Panc1 (cell line): ENCODE measurements at regions not wholly inside any gene's neighbourhood (a gene's known extent, or its start where the extent isn't known, plus 50 kb on each side); places are given as distances from the start of the nearest gene placed in this dataset.

Source experiments
- ATAC-seq: fragments of 200-7000 bp; cut with Tn5 transposase; 2 replicates; pipeline ENCODE4 v1.9.1; 2020; ENCODE audit warnings: mild to moderate bottlenecking, moderate library complexity
- BruUV-seq: library from RNA; stranded (reverse); fragments of 400-500 nt; replicated peaks from 2 replicates; lab custom pipeline; 2021; lab: Mats Ljungman, UMichigan
- CTCF ChIA-PET: fragments of 300-600 bp; sonication (Branson Sonifier 250); formaldehyde crosslinking; loops from one replicate; lab custom pipeline; 2022; ENCODE audit warnings: antibody characterized with exemption; lab: Charles Lee
- POLR2A ChIA-PET: fragments of 300-600 bp; sonication (Branson Sonifier 250); formaldehyde crosslinking; loops from one replicate; lab custom pipeline; 2022; ENCODE audit warnings: antibody characterized with exemption; lab: Charles Lee
- DNase-seq: peaks from one replicate; pipeline ENCODE4 v3.0.0-alpha.2; 2010; ENCODE audit warnings: low read depth, low spot score
- H3K27ac ChIP-seq: 2 replicates; pipeline ENCODE4 v1.5.1; 2011; ENCODE audit warnings: mild to moderate bottlenecking, low read length, inconsistent platforms
- H3K27me3 ChIP-seq: fragments of 200-500 bp; sonication (Bioruptor generic); 2 replicates; pipeline ENCODE4 v1.6.0; 2014; ENCODE audit warnings: low read length, inconsistent platforms; ENCODE audit not compliant: control insufficient read depth, insufficient read depth
- H3K36me3 ChIP-seq: fragments of 200-500 bp; sonication (Bioruptor generic); 2 replicates; pipeline ENCODE4 v1.5.1; 2014; ENCODE audit warnings: inconsistent platforms, mild to moderate bottlenecking, low read length, moderate library complexity; ENCODE audit not compliant: control insufficient read depth, insufficient read depth
- H3K4me1 ChIP-seq: 2 replicates; pipeline ENCODE4 v1.5.1; 2011; ENCODE audit warnings: inconsistent platforms, mild to moderate bottlenecking, low read length, moderate library complexity; ENCODE audit not compliant: control insufficient read depth, insufficient read depth
- H3K4me3 ChIP-seq, 2 experiments: 2 replicates each; pipeline ENCODE4 v1.5.1; 2011 to 2012; ENCODE audit warnings: low read depth in 2 of 2, low read length in 2 of 2, mild to moderate bottlenecking in 2 of 2, inconsistent platforms in 1 of 2, moderate library complexity in 1 of 2
- H3K9me3 ChIP-seq: fragments of 200-500 bp; sonication (Bioruptor generic); 2 replicates; pipeline ENCODE4 v1.5.1; 2014; ENCODE audit warnings: low read depth, mild to moderate bottlenecking, inconsistent platforms, low read length, moderate library complexity; ENCODE audit not compliant: control insufficient read depth, insufficient read depth
- POLR2AphosphoS5 ChIP-seq: IDR thresholded peaks from 2 replicates; pipeline ENCODE4 v1.6.1; 2012; ENCODE audit warnings: mild to moderate bottlenecking, low read depth, low read length, moderate library complexity
- SIN3A ChIP-seq: IDR thresholded peaks from 2 replicates; pipeline ENCODE4 v1.6.1; 2012; ENCODE audit warnings: low read depth, mild to moderate bottlenecking, low read length, moderate library complexity, borderline replicate concordance; ENCODE audit not compliant: insufficient read depth
- TCF7L2 ChIP-seq: IDR thresholded peaks from 2 replicates; pipeline ENCODE4 v1.6.1; 2011; ENCODE audit warnings: mild to moderate bottlenecking, low read depth, low read length, inconsistent platforms
- in situ Hi-C: cut with HindIII; loops from 2 replicates; pipeline ENCODE4 v1.10.0; 2016; ENCODE audit warnings: low sequenced_read_pairs, low pct_unique_long_range_greater_than_20kb
- intact Hi-C: fragments of 100-400 bp; cut with micrococcal nuclease; formaldehyde crosslinking; loops from one replicate; pipeline ENCODE4 v1.10.0; 2022; ENCODE audit not compliant: unreplicated experiment
- TF ChIP-seq, protein P1 (sequence below): fragments of 450-650 bp; IDR thresholded peaks from 2 replicates; pipeline ENCODE4 v1.5.1; 2017; ENCODE audit warnings: mild to moderate bottlenecking
- TF ChIP-seq, protein P2 (sequence below), 2 experiments: IDR thresholded peaks; 2 replicates each; pipeline ENCODE4 v1.6.1; 2011 to 2012; ENCODE audit warnings: low read depth in 2 of 2, control low read depth in 1 of 2, low read length in 1 of 2, mild to moderate bottlenecking in 1 of 2, moderate library complexity in 1 of 2; ENCODE audit not compliant: insufficient read depth in 1 of 2

DNA sequence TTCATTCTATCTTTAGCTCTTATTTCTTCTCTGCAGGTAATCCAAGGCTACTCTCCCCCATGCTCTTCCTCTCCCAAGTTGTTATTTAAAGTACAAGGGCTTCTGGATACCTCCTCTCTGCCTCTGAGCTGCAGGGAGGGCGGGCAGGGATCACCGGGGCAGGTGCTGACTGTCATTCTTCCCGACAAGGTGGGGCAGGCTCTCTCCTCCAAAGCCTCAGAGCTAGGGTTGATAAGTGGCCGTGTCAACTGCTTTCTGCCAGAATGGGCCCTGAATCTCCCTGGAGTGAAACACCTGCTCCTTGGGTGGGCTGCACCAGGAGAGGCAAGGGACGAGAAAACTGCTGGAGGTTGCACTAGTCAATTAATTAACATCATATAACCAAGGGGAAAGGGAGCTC, 250.3 kb downstream of the SLC4A3 start:
- BruUV-seq = no TSS peak
- intact Hi-C loops = no loop called here
- Histone ChIP-seq H3K4me3 (no peak overlapping the region), H3K9me3 (no peaks in the 10 kb centered on the region), H3K36me3 (no peaks in the 10 kb centered on the region), H3K27me3 (no peaks in the 10 kb centered on the region), H3K4me1 (no peaks in the 10 kb centered on the region), H3K27ac (no peak overlapping the region)
- no peak for TF ChIP-seq POLR2AphosphoS5
- TF ChIP-seq, protein P1, sequence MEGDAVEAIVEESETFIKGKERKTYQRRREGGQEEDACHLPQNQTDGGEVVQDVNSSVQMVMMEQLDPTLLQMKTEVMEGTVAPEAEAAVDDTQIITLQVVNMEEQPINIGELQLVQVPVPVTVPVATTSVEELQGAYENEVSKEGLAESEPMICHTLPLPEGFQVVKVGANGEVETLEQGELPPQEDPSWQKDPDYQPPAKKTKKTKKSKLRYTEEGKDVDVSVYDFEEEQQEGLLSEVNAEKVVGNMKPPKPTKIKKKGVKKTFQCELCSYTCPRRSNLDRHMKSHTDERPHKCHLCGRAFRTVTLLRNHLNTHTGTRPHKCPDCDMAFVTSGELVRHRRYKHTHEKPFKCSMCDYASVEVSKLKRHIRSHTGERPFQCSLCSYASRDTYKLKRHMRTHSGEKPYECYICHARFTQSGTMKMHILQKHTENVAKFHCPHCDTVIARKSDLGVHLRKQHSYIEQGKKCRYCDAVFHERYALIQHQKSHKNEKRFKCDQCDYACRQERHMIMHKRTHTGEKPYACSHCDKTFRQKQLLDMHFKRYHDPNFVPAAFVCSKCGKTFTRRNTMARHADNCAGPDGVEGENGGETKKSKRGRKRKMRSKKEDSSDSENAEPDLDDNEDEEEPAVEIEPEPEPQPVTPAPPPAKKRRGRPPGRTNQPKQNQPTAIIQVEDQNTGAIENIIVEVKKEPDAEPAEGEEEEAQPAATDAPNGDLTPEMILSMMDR = no peak
- TF ChIP-seq SIN3A = no peak
- TF ChIP-seq TCF7L2 = no peak
- TF ChIP-seq, protein P2, sequence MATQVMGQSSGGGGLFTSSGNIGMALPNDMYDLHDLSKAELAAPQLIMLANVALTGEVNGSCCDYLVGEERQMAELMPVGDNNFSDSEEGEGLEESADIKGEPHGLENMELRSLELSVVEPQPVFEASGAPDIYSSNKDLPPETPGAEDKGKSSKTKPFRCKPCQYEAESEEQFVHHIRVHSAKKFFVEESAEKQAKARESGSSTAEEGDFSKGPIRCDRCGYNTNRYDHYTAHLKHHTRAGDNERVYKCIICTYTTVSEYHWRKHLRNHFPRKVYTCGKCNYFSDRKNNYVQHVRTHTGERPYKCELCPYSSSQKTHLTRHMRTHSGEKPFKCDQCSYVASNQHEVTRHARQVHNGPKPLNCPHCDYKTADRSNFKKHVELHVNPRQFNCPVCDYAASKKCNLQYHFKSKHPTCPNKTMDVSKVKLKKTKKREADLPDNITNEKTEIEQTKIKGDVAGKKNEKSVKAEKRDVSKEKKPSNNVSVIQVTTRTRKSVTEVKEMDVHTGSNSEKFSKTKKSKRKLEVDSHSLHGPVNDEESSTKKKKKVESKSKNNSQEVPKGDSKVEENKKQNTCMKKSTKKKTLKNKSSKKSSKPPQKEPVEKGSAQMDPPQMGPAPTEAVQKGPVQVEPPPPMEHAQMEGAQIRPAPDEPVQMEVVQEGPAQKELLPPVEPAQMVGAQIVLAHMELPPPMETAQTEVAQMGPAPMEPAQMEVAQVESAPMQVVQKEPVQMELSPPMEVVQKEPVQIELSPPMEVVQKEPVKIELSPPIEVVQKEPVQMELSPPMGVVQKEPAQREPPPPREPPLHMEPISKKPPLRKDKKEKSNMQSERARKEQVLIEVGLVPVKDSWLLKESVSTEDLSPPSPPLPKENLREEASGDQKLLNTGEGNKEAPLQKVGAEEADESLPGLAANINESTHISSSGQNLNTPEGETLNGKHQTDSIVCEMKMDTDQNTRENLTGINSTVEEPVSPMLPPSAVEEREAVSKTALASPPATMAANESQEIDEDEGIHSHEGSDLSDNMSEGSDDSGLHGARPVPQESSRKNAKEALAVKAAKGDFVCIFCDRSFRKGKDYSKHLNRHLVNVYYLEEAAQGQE (IDR thresholded peaks at IDR 0.05; ENCODE audit: insufficient read depth in 1 of 2, low read depth in 2 of 2, low read length in 1 of 2) = no peak
- CTCF ChIA-PET = no interaction called here
- in situ Hi-C loops = no loop called here
- POLR2A ChIA-PET = no interaction called here
- no peak for ATAC-seq
- DNase-seq = no peak

DNA sequence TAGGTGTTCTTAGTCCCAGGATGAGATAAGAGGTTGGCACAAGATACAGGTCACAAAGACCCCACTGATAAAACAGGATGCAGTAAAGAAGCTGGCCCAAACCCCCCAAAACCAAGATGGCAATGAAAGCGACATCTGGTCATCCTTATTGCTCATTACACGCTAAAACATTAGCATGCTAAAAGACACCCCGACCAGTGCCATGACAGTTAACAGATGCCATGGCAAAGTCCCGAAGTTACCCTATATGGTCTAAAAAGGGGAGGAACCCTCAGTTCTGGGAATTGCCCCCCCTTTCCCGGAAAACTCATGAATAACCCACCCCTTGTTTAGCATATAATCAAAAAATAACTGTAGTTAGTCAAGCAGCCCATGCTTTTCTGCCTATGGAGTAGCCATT, 251.1 kb downstream of the SLC4A3 start:
- CTCF ChIA-PET = no interaction called here
- H3K36me3 ChIP-seq = no peaks in the 10 kb centered on the region
- no peaks in the 10 kb centered on the region for H3K9me3 ChIP-seq
- no TSS peak for BruUV-seq
- in situ Hi-C loops (no loop called here), intact Hi-C loops (no loop called here)
- no peak overlapping the region for H3K27ac ChIP-seq
- no peaks in the 10 kb centered on the region for H3K27me3 ChIP-seq
- POLR2A ChIA-PET = no interaction called here
- no peak overlapping the region for H3K4me3 ChIP-seq
- TF ChIP-seq, protein P2 (IDR thresholded peaks at IDR 0.05; ENCODE audit: insufficient read depth in 1 of 2, low read depth in 2 of 2, low read length in 1 of 2) = no peak
- H3K4me1 ChIP-seq = no peaks in the 10 kb centered on the region
- DNase-seq (no peak), ATAC-seq (no peak)
